GM12892 (cell line): ENCODE measurements at regions not wholly inside any gene's neighbourhood (a gene's known extent, or its start where the extent isn't known, plus 50 kb on each side); places are given as distances from the start of the nearest gene placed in this dataset.

Experiments used
- POLR2A ChIP-seq: IDR thresholded peaks from 2 replicates; pipeline ENCODE4 v1.6.1; 2011; ENCODE audit warnings: low read depth, low read length, control low read depth
- POLR2AphosphoS5 ChIP-seq: IDR thresholded peaks from 2 replicates; pipeline ENCODE4 v1.6.1; 2011; ENCODE audit warnings: low read depth, low read length, control low read depth

DNA sequence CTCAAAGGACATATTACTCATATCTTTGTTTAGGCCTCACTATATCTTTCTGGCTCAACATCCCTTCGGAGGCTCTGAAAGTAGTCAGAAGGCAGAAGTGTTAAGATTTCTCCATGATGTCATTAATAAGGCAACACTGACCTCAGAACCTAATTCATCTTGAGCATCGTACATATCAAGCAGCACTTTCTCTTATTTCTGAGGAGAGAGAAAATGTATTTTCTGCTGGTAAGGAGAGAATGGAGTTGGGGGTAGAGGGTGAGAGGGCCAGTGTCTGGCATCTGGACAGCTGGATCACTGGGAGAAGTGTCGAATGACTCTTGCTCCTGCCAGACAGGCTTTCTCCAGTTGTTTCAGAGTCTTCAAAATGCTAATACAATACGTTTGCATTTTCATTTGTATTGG is 213.2 kb upstream of the PRICKLE1 start:
- TF ChIP-seq POLR2A = no peak
- no peak for TF ChIP-seq POLR2AphosphoS5
